ENCODE measurements at regions not wholly inside any gene's neighbourhood (a gene's known extent, or its start where the extent isn't known, plus 50 kb on each side); places are given as distances from the start of the nearest gene placed in this dataset.

DNA sequence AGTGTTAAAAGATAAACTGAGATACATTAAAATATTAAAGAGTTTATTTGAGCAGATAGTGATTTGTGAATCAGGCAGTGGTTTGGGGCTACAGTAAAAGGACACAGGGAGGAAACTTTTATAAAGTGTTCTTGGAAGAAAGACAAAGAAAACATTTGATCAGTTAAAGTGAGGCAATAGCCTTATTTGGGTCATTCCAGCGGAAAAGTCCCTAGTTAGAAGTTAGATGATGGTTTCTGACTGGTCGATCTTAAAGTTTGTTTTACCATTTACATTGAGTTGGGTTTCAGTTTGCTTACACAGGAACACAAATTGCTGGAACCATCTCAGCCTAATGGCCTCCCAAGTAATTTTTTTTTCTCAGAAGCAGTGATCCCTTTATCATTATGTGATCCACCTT, 69.7 kb downstream of the PPP1R2C start:
- Mint-ChIP-seq H3K36me3 (ENCODE audit: low read depth) (no peaks in the 10 kb centered on the region), H3K4me1 (peaks cover 4% of the 10 kb centered on the region), H3K4me3 (no peak overlapping the region), H3K9me3 (no peaks in the 10 kb centered on the region), H3K27ac (no peak overlapping the region), H3K27me3 (no peaks in the 10 kb centered on the region)
- POLR2A ChIA-PET: no interaction called here
- ATAC-seq (ENCODE audit: low read depth) (no peak), DNase-seq (no peak)
- intact Hi-C loops (cut with micrococcal nuclease): no loop called here
- TF ChIP-seq, protein P1, sequence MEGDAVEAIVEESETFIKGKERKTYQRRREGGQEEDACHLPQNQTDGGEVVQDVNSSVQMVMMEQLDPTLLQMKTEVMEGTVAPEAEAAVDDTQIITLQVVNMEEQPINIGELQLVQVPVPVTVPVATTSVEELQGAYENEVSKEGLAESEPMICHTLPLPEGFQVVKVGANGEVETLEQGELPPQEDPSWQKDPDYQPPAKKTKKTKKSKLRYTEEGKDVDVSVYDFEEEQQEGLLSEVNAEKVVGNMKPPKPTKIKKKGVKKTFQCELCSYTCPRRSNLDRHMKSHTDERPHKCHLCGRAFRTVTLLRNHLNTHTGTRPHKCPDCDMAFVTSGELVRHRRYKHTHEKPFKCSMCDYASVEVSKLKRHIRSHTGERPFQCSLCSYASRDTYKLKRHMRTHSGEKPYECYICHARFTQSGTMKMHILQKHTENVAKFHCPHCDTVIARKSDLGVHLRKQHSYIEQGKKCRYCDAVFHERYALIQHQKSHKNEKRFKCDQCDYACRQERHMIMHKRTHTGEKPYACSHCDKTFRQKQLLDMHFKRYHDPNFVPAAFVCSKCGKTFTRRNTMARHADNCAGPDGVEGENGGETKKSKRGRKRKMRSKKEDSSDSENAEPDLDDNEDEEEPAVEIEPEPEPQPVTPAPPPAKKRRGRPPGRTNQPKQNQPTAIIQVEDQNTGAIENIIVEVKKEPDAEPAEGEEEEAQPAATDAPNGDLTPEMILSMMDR (IDR thresholded peaks at IDR 0.05): no peak
- CTCF ChIA-PET: no interaction called here

DNA sequence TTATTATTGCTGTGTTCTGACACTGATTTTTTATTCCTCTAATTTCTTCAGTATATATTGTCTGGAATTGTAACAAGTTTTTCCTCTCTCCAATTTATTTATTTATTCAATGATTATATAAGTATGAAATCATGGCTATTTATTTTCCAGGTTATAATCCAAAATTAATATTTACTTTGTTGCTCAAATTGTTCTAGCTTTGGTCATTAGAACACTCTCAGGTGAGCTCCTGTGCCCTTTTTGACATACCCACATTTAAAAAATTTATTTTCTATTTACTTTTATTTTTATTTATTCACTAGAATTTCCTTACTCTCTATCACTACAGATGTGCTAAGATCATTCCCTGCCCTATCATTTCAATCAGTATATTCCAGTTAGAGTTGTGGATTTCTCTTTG, 70.2 kb downstream of the PPP1R2C start:
- Mint-ChIP-seq H3K27me3 (no peaks in the 10 kb centered on the region), H3K9me3 (peaks cover 2% of the 10 kb centered on the region), H3K4me3 (no peak overlapping the region), H3K4me1 (peaks cover 4% of the 10 kb centered on the region), H3K27ac (no peak overlapping the region), H3K36me3 (ENCODE audit: low read depth) (no peaks in the 10 kb centered on the region)
- ChIA-PET POLR2A (no interaction called here), CTCF (no interaction called here)
- TF ChIP-seq, protein P1 (IDR thresholded peaks at IDR 0.05): no peak
- ATAC-seq (ENCODE audit: low read depth): no peak
- intact Hi-C loops (cut with micrococcal nuclease): no loop called here
- no peak for DNase-seq

DNA sequence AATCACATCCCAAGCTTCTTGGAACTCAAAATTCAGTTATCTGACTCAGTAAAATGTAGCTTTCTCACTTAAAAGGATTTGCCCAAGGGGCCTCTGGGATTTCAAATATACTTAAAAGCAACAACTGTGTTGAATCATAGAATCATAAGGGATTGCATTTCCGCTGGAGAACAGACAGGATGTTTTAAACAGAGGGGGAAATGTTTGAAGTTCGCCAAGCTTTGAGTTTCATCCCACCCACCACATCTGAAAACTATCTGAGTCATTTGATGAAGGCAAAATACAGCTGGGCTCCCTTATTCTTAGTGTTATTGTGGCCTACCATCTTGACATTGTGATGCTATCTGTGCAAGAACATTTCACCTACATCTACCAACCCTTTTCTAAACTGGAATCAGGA, 73.5 kb downstream of the PPP1R2C start:
- peaks cover 2% of the 10 kb centered on the region for H3K9me3 Mint-ChIP-seq
- TF ChIP-seq, protein P1 (IDR thresholded peaks at IDR 0.05): no peak
- ATAC-seq (ENCODE audit: low read depth): no peak
- peaks cover 4% of the 10 kb centered on the region for H3K4me1 Mint-ChIP-seq
- intact Hi-C loops (cut with micrococcal nuclease): no loop called here
- no peak for DNase-seq
- ChIA-PET POLR2A (no interaction called here), CTCF (no interaction called here)
- H3K36me3 Mint-ChIP-seq (ENCODE audit: low read depth): no peaks in the 10 kb centered on the region
- H3K27me3 Mint-ChIP-seq: no peaks in the 10 kb centered on the region
- H3K27ac Mint-ChIP-seq: no peak overlapping the region
- no peak overlapping the region for H3K4me3 Mint-ChIP-seq

DNA sequence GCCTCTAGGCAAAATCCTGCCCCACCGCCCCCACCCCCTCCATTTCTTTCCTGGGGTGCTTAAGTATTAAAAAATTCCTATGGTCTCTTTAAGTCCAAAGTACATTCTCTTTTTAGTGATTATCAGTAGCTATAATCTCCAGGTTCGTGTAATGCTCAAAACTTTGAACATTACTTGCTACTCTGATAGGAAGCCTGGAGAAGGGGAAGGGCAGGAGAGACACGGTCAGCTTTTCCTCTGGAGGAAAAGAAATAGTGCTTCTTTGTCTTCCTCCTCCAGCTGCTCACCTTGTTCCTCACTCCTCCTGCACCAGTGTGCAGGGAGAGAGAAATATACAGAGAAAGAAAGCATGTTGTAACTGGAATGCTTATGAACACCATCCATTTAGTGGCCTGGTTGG, 80.4 kb downstream of the PPP1R2C start:
- no peaks in the 10 kb centered on the region for H3K9me3 Mint-ChIP-seq
- H3K36me3 Mint-ChIP-seq (ENCODE audit: low read depth): no peaks in the 10 kb centered on the region
- no peak overlapping the region for H3K4me3 Mint-ChIP-seq
- no peak for DNase-seq
- CTCF ChIA-PET: no interaction called here
- intact Hi-C loops (cut with micrococcal nuclease): no loop called here
- TF ChIP-seq, protein P1 (IDR thresholded peaks at IDR 0.05): no peak
- POLR2A ChIA-PET: no interaction called here
- H3K27ac Mint-ChIP-seq: no peak overlapping the region
- H3K27me3 Mint-ChIP-seq: no peaks in the 10 kb centered on the region
- peaks cover 11% of the 10 kb centered on the region for H3K4me1 Mint-ChIP-seq
- ATAC-seq (ENCODE audit: low read depth): no peak

DNA sequence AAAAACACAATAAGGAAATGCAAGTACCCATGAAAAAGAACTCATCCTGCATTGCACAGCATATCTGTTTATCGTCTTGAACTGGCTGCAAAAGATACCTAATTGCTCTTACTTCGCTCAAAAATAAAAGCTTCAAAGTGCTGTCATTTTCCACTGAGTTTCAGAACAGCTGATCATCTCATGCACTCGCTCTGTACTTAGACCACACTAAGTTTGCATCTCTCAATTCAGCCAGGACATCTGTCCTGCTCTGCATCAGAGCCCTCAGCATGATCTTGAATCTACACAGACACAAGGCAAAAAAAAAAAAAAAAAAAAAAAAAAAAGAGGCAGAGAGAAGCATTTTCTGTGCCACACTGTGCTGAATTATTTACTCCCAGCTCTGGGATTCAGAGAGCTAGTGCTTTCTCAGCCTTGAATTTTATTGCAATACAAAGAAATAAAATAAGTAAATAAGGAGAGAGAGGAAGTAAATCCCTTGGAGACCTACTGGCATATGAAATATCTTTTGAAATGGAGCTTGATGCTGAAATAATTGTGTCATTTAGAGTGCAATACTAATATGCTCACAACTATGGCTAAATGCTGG, 81.3 kb downstream of the PPP1R2C start:
- no peak overlapping the region for H3K4me3 Mint-ChIP-seq
- no peak overlapping the region for H3K27ac Mint-ChIP-seq

More for the DNA sequence above, 81.3 kb downstream of the PPP1R2C start:
- intact Hi-C loops (cut with micrococcal nuclease): no loop called here
- H3K9me3 Mint-ChIP-seq: no peaks in the 10 kb centered on the region
- ChIA-PET CTCF (no interaction called here), POLR2A (no interaction called here)
- ATAC-seq (ENCODE audit: low read depth): no peak
- TF ChIP-seq, protein P1 (IDR thresholded peaks at IDR 0.05): no peak
- H3K27me3 Mint-ChIP-seq: no peaks in the 10 kb centered on the region
- DNase-seq: no peak
- H3K4me1 Mint-ChIP-seq: peaks cover 11% of the 10 kb centered on the region
- no peaks in the 10 kb centered on the region for H3K36me3 Mint-ChIP-seq (ENCODE audit: low read depth)
